ENCODE measurements at regions not wholly inside any gene's neighbourhood (a gene's known extent, or its start where the extent isn't known, plus 50 kb on each side); places are given as distances from the start of the nearest gene placed in this dataset.

- peaks cover 0 to 3% (median 2%) of the 10 kb centered on the region in 3 donors for H3K9me3 ChIP-seq (ENCODE audit: control extremely low read depth in 1 of 3, control insufficient read depth in 2 of 3, insufficient read depth in 1 of 3, low read length in 2 of 3)
- H2AFZ ChIP-seq (ENCODE audit: insufficient read depth, low read depth, low read length, poor library complexity, severe bottlenecking) = no peak overlapping the region
- no peak overlapping the region for H3K4me2 ChIP-seq (replicated peaks; ENCODE audit: low read depth, low read length, poor library complexity, severe bottlenecking)
- DNase-seq (no peak), ATAC-seq (ENCODE audit: low read depth) (no peak)
- H3K27me3 ChIP-seq (replicated peaks in 1 of 4; ENCODE audit: control extremely low read depth in 1 of 4, control insufficient read depth in 3 of 4, insufficient read depth in 4 of 4, low read length in 3 of 4) = no peaks in the 10 kb centered on the region
- no peaks in the 10 kb centered on the region for H4K20me1 ChIP-seq (ENCODE audit: control insufficient read depth, insufficient read depth, low read length, poor library complexity, severe bottlenecking)
- no peak overlapping the region for H3K27ac ChIP-seq (ENCODE audit: low read length in 2 of 2)
- H3K27me3 Mint-ChIP-seq = peaks cover 3% of the 10 kb centered on the region
- no peak overlapping the region for H3K27ac Mint-ChIP-seq
- ChIA-PET POLR2A (no interaction called here), CTCF (no interaction called here)
- no peaks in the 10 kb centered on the region for H3K79me2 ChIP-seq (ENCODE audit: control insufficient read depth, insufficient read depth, low read length)
- peaks cover 13% of the 10 kb centered on the region for H3K9me3 Mint-ChIP-seq (ENCODE audit: insufficient read depth)
- H3K4me1 ChIP-seq (ENCODE audit: control insufficient read depth in 2 of 2, insufficient read depth in 2 of 2, low read length in 2 of 2) = no peaks in the 10 kb centered on the region
- no peak for TF ChIP-seq CTCF (IDR thresholded peaks at IDR 0.05)
- no peak for TF ChIP-seq EZH2 (IDR thresholded peaks at IDR 0.05; ENCODE audit: borderline replicate concordance, insufficient read depth, low read depth, low read length, poor library complexity, severe bottlenecking)
- H3K4me3 ChIP-seq (ENCODE audit: control extremely low read depth in 1 of 5, extremely low read depth in 1 of 5, insufficient read depth in 1 of 5, low read depth in 2 of 5, low read length in 4 of 5) = no peak overlapping the region
- WGBS (ENCODE audit: insufficient coverage) = no CpG with 5 or more reads among the region's 1 CpG
- intact Hi-C loops (cut with micrococcal nuclease) = no loop called here
- H3K4me1 Mint-ChIP-seq = no peaks in the 10 kb centered on the region
- no peak overlapping the region for H3K9ac ChIP-seq (ENCODE audit: low read length)
- H3K36me3 ChIP-seq (replicated peaks in 1 of 2; ENCODE audit: control extremely low read depth in 1 of 2, control insufficient read depth in 1 of 2, extremely low read depth in 1 of 2, insufficient read depth in 2 of 2, low read length in 1 of 2) = no peaks in the 10 kb centered on the region
- no peak overlapping the region for H3K4me3 Mint-ChIP-seq
Observed at GRCh38 chr9:119907056-119907455, 537.8 kb upstream of the BRINP1 start.

- intact Hi-C loops (cut with micrococcal nuclease) = no loop called here
- H3K4me3 Mint-ChIP-seq = no peak overlapping the region
- H3K27ac Mint-ChIP-seq = no peak overlapping the region
- H4K20me1 ChIP-seq (ENCODE audit: control insufficient read depth, insufficient read depth, low read length, poor library complexity, severe bottlenecking) = no peaks in the 10 kb centered on the region
- POLR2A ChIA-PET = no interaction called here
- no peak overlapping the region for H2AFZ ChIP-seq (ENCODE audit: insufficient read depth, low read depth, low read length, poor library complexity, severe bottlenecking)
- H3K27me3 Mint-ChIP-seq = peaks cover 3% of the 10 kb centered on the region
- H3K4me2 ChIP-seq (replicated peaks; ENCODE audit: low read depth, low read length, poor library complexity, severe bottlenecking) = no peak overlapping the region
- H3K4me3 ChIP-seq (ENCODE audit: control extremely low read depth in 1 of 5, extremely low read depth in 1 of 5, insufficient read depth in 1 of 5, low read depth in 2 of 5, low read length in 4 of 5) = no peak overlapping the region
- H3K4me1 Mint-ChIP-seq = no peaks in the 10 kb centered on the region
- H3K27me3 ChIP-seq (replicated peaks in 1 of 4; ENCODE audit: control extremely low read depth in 1 of 4, control insufficient read depth in 3 of 4, insufficient read depth in 4 of 4, low read length in 3 of 4) = no peaks in the 10 kb centered on the region
- no peak overlapping the region for H3K9ac ChIP-seq (ENCODE audit: low read length)
- H3K27ac ChIP-seq (ENCODE audit: low read length in 2 of 2) = no peak overlapping the region
- no peaks in the 10 kb centered on the region for H3K36me3 ChIP-seq (replicated peaks in 1 of 2; ENCODE audit: control extremely low read depth in 1 of 2, control insufficient read depth in 1 of 2, extremely low read depth in 1 of 2, insufficient read depth in 2 of 2, low read length in 1 of 2)
- DNase-seq (no peak), ATAC-seq (ENCODE audit: low read depth) (no peak)
- H3K9me3 ChIP-seq (ENCODE audit: control extremely low read depth in 1 of 3, control insufficient read depth in 2 of 3, insufficient read depth in 1 of 3, low read length in 2 of 3) = peaks cover 0 to 3% (median 2%) of the 10 kb centered on the region in 3 donors
- H3K9me3 Mint-ChIP-seq (ENCODE audit: insufficient read depth) = peaks cover 13% of the 10 kb centered on the region
- CTCF ChIA-PET = no interaction called here
- WGBS (ENCODE audit: insufficient coverage) = no CpG with 5 or more reads among the region's 1 CpG
- no peaks in the 10 kb centered on the region for H3K4me1 ChIP-seq (ENCODE audit: control insufficient read depth in 2 of 2, insufficient read depth in 2 of 2, low read length in 2 of 2)
- no peaks in the 10 kb centered on the region for H3K79me2 ChIP-seq (ENCODE audit: control insufficient read depth, insufficient read depth, low read length)
- no peak for TF ChIP-seq EZH2 (IDR thresholded peaks at IDR 0.05; ENCODE audit: borderline replicate concordance, insufficient read depth, low read depth, low read length, poor library complexity, severe bottlenecking)
- no peak for TF ChIP-seq CTCF (IDR thresholded peaks at IDR 0.05)
Observed at GRCh38 chr9:119905724-119906123, 536.5 kb upstream of the BRINP1 start.
